Activated CD8-positive, alpha-beta T cell treated with anti-CD3 and anti-CD28 coated beads, Interleukin-2, amount 10 ng/mL, durations not matched to agents 7 days and 5 days (primary cell): ENCODE measurements at regions not wholly inside any gene's neighbourhood (a gene's known extent, or its start where the extent isn't known, plus 50 kb on each side); places are given as distances from the start of the nearest gene placed in this dataset.
"Not testable (repeated sequence)": the region's sequence is repeated elsewhere in the genome, so short reads cannot be mapped to it uniquely, and the experiment has no call there.

Source experiments
- ATAC-seq: fragments of 150-1000 bp; cut with Tn5 transposase; one replicate; pipeline ENCODE4 v1.10.0; 2021; ENCODE audit warnings: moderate library complexity
- CTCF ChIA-PET: fragments of 350-600 bp; sonication (Branson Sonifier 250); formaldehyde crosslinking; loops from one replicate; lab custom pipeline; 2021; ENCODE audit warnings: antibody characterized with exemption; lab: Charles Lee
- POLR2A ChIA-PET: fragments of 350-600 bp; sonication (Branson Sonifier 250); formaldehyde crosslinking; loops from one replicate; lab custom pipeline; 2021; ENCODE audit warnings: antibody characterized with exemption; lab: Charles Lee
- DNase-seq: peaks from one replicate; pipeline ENCODE4 v3.0.0-alpha.2; 2020
- H3K27ac Mint-ChIP-seq: one replicate; pipeline ENCODE4 v1.8.0; 2021; ENCODE audit warnings: mild to moderate bottlenecking, mixed read lengths
- H3K27me3 Mint-ChIP-seq: one replicate; pipeline ENCODE4 v1.8.0; 2021; ENCODE audit warnings: low read depth, mixed read lengths
- H3K36me3 Mint-ChIP-seq: one replicate; pipeline ENCODE4 v1.8.0; 2021; ENCODE audit warnings: low read depth, mixed read lengths
- H3K4me1 Mint-ChIP-seq: one replicate; pipeline ENCODE4 v1.8.0; 2021; ENCODE audit warnings: low read depth, mixed read lengths
- H3K4me3 Mint-ChIP-seq: one replicate; pipeline ENCODE4 v1.8.0; 2021; ENCODE audit warnings: mild to moderate bottlenecking, mixed read lengths
- H3K9me3 Mint-ChIP-seq: one replicate; pipeline ENCODE4 v1.8.0; 2022; ENCODE audit warnings: mixed read lengths; ENCODE audit not compliant: insufficient read depth

- POLR2A ChIA-PET, result no interaction called here
- no peaks in the 10 kb centered on the region for H3K27me3 Mint-ChIP-seq
- no peaks in the 10 kb centered on the region for H3K9me3 Mint-ChIP-seq
- H3K27ac Mint-ChIP-seq, result no peak overlapping the region
- H3K4me1 Mint-ChIP-seq, result no peaks in the 10 kb centered on the region
- CTCF ChIA-PET, result interaction anchor here (0.5 to 1.0 kb wide), 2 partner anchors 349 to 657 kb away, joined by 3 read pairs; no protein-coding TSS in a partner anchor
- no peak for DNase-seq
- no peak overlapping the region for H3K4me3 Mint-ChIP-seq
- no peaks in the 10 kb centered on the region for H3K36me3 Mint-ChIP-seq
- ATAC-seq, result no peak
Observed at GRCh38 chr13:112256716-112257494, 119.2 kb upstream of the SPACA7 start.

- no peak overlapping the region for H3K27ac Mint-ChIP-seq
- no peaks in the 10 kb centered on the region for H3K36me3 Mint-ChIP-seq
- no peaks in the 10 kb centered on the region for H3K27me3 Mint-ChIP-seq
- ChIA-PET POLR2A (no interaction called here), CTCF (no interaction called here)
- H3K4me3 Mint-ChIP-seq, result no peak overlapping the region
- ATAC-seq (no peak), DNase-seq (no peak)
- no peaks in the 10 kb centered on the region for H3K9me3 Mint-ChIP-seq
- no peaks in the 10 kb centered on the region for H3K4me1 Mint-ChIP-seq
Observed at GRCh38 chr13:112259511-112259910, 116.6 kb upstream of the SPACA7 start.

- no peak for DNase-seq
- H3K27ac Mint-ChIP-seq, result no peak overlapping the region
- no peak overlapping the region for H3K4me3 Mint-ChIP-seq
- no peaks in the 10 kb centered on the region for H3K4me1 Mint-ChIP-seq
- ChIA-PET POLR2A (no interaction called here), CTCF (no interaction called here)
- H3K27me3 Mint-ChIP-seq, result no peaks in the 10 kb centered on the region
- H3K9me3 Mint-ChIP-seq, result no peaks in the 10 kb centered on the region
- no peak for ATAC-seq
- H3K36me3 Mint-ChIP-seq, result no peaks in the 10 kb centered on the region
Observed at GRCh38 chr13:112260108-112261055, 115.8 kb upstream of the SPACA7 start.

GRCh38 chr13:112261924-112262323, 114.2 kb upstream of the SPACA7 start:
- Mint-ChIP-seq H3K27ac (no peak overlapping the region), H3K36me3 (no peaks in the 10 kb centered on the region), H3K27me3 (no peaks in the 10 kb centered on the region), H3K9me3 (no peaks in the 10 kb centered on the region), H3K4me1 (no peaks in the 10 kb centered on the region), H3K4me3 (no peak overlapping the region)
- POLR2A ChIA-PET, result no interaction called here
- ATAC-seq (no peak), DNase-seq (no peak)
- CTCF ChIA-PET, result no interaction called here

- no peak for DNase-seq
- ChIA-PET POLR2A (no interaction called here), CTCF (no interaction called here)
- no peak overlapping the region for H3K4me3 Mint-ChIP-seq
- H3K27ac Mint-ChIP-seq, result no peak overlapping the region
- H3K27me3 Mint-ChIP-seq, result peaks cover 2% of the 10 kb centered on the region
- ATAC-seq, result no peak
- no peaks in the 10 kb centered on the region for H3K9me3 Mint-ChIP-seq
- H3K4me1 Mint-ChIP-seq, result no peaks in the 10 kb centered on the region
- H3K36me3 Mint-ChIP-seq, result no peaks in the 10 kb centered on the region
Observed at GRCh38 chr13:112263152-112263551, 113.0 kb upstream of the SPACA7 start.

- Mint-ChIP-seq H3K27me3 (peaks cover 4% of the 10 kb centered on the region), H3K27ac (no peak overlapping the region), H3K4me3 (no peak overlapping the region), H3K9me3 (no peaks in the 10 kb centered on the region), H3K4me1 (no peaks in the 10 kb centered on the region), H3K36me3 (no peaks in the 10 kb centered on the region)
- ChIA-PET CTCF (no interaction called here), POLR2A (no interaction called here)
- DNase-seq (no peak), ATAC-seq (no peak)
Observed at GRCh38 chr13:112267660-112268059, 108.5 kb upstream of the SPACA7 start.

GRCh38 chr13:112270951-112271350, 105.2 kb upstream of the SPACA7 start:
- H3K27ac Mint-ChIP-seq, result no peak overlapping the region
- no peaks in the 10 kb centered on the region for H3K4me1 Mint-ChIP-seq
- H3K4me3 Mint-ChIP-seq, result no peak overlapping the region
- H3K36me3 Mint-ChIP-seq, result no peaks in the 10 kb centered on the region
- DNase-seq (no peak), ATAC-seq (no peak)
- POLR2A ChIA-PET, result no interaction called here
- CTCF ChIA-PET, result no interaction called here
- no peaks in the 10 kb centered on the region for H3K9me3 Mint-ChIP-seq
- H3K27me3 Mint-ChIP-seq, result peaks cover 4% of the 10 kb centered on the region

- H3K36me3 Mint-ChIP-seq, CTCF ChIA-PET, DNase-seq, H3K4me1 Mint-ChIP-seq, H3K27me3 Mint-ChIP-seq, H3K9me3 Mint-ChIP-seq, POLR2A ChIA-PET, H3K4me3 Mint-ChIP-seq, H3K27ac Mint-ChIP-seq, ATAC-seq: not testable (repeated sequence)
Observed at GRCh38 chr13:112286733-112287132, 89.4 kb upstream of the SPACA7 start.

GRCh38 chr13:112320303-112320702, 55.9 kb upstream of the SPACA7 start:
- ChIA-PET POLR2A (no interaction called here), CTCF (no interaction called here)
- H3K27me3 Mint-ChIP-seq, result no peaks in the 10 kb centered on the region
- no peaks in the 10 kb centered on the region for H3K4me1 Mint-ChIP-seq
- ATAC-seq (no peak), DNase-seq (no peak)
- peaks cover 5% of the 10 kb centered on the region for H3K9me3 Mint-ChIP-seq
- H3K4me3 Mint-ChIP-seq, result no peak overlapping the region
- no peak overlapping the region for H3K27ac Mint-ChIP-seq
- no peaks in the 10 kb centered on the region for H3K36me3 Mint-ChIP-seq

GRCh38 chr13:112322557-112322956, 53.6 kb upstream of the SPACA7 start:
- ChIA-PET CTCF (no interaction called here), POLR2A (no interaction called here)
- DNase-seq (no peak), ATAC-seq (no peak)
- Mint-ChIP-seq H3K27ac (no peak overlapping the region), H3K4me3 (no peak overlapping the region), H3K9me3 (no peaks in the 10 kb centered on the region), H3K36me3 (no peaks in the 10 kb centered on the region), H3K27me3 (no peaks in the 10 kb centered on the region), H3K4me1 (no peaks in the 10 kb centered on the region)

GRCh38 chr13:112324116-112324515, 52.0 kb upstream of the SPACA7 start:
- ChIA-PET POLR2A (no interaction called here), CTCF (no interaction called here)
- no peak overlapping the region for H3K4me3 Mint-ChIP-seq
- DNase-seq, result no peak
- H3K9me3 Mint-ChIP-seq, result no peaks in the 10 kb centered on the region
- ATAC-seq, result no peak
- no peaks in the 10 kb centered on the region for H3K4me1 Mint-ChIP-seq
- H3K36me3 Mint-ChIP-seq, result no peaks in the 10 kb centered on the region
- no peak overlapping the region for H3K27ac Mint-ChIP-seq
- no peaks in the 10 kb centered on the region for H3K27me3 Mint-ChIP-seq

GRCh38 chr13:112325142-112325808, 50.9 kb upstream of the SPACA7 start:
- Mint-ChIP-seq H3K27ac (no peak overlapping the region), H3K4me3 (no peak overlapping the region), H3K36me3 (no peaks in the 10 kb centered on the region), H3K9me3 (no peaks in the 10 kb centered on the region), H3K4me1 (no peaks in the 10 kb centered on the region), H3K27me3 (peaks cover under 1% of the 10 kb centered on the region)
- ChIA-PET CTCF (no interaction called here), POLR2A (no interaction called here)
- DNase-seq (no peak), ATAC-seq (no peak)
